ENCODE measurements at regions not wholly inside any gene's neighbourhood (a gene's known extent, or its start where the extent isn't known, plus 50 kb on each side); places are given as distances from the start of the nearest gene placed in this dataset.

- Mint-ChIP-seq H3K4me3 (no peak overlapping the region), H3K27me3 (ENCODE audit: low read depth) (no peaks in the 10 kb centered on the region), H3K27ac (no peak overlapping the region), H3K9me3 (peaks cover 25% of the 10 kb centered on the region), H3K4me1 (no peaks in the 10 kb centered on the region), H3K36me3 (peaks cover 6% of the 10 kb centered on the region)
- ATAC-seq = no peak
- no peak for TF ChIP-seq ZNF416 (CRISPR knock-in tag; IDR thresholded peaks at IDR 0.05)
- no peak for TF ChIP-seq ZNF671 (CRISPR knock-in tag; IDR thresholded peaks at IDR 0.05)
- TF ChIP-seq NFE2L1 (CRISPR knock-in tag; IDR thresholded peaks at IDR 0.05) = no peak
- no peak for TF ChIP-seq ZBTB21 (CRISPR knock-in tag; IDR thresholded peaks at IDR 0.05; ENCODE audit: borderline replicate concordance)
- no peak for TF ChIP-seq CREB1 (CRISPR knock-in tag; IDR thresholded peaks at IDR 0.05)
- no peak for DNase-seq (ENCODE audit: low spot score)
- ChIA-PET CTCF (no interaction called here), POLR2A (no interaction called here)
Measured at GRCh38 chr2:129285012-129285411, 694.5 kb upstream of the RAB6C start.

DNA sequence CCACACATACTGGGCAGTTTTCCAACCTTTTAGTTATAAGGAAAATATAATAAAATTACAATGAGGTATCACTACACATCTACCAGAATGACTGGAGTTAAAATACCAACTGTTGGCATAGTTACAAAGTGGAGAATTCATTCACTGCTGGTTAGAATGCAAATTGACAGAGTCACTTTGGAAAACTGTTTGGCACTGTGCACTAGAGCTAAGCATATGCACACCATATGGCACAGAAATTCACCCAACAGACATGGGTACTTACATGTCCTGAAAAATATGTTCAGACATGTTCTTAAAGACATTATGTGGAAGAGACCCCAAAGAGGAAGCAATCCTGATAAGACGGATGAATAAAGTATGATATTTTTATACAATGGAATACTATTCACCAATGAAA, 686.1 kb upstream of the RAB6C start:
- no peaks in the 10 kb centered on the region; the same call in 1 of the 2 replicates for H3K27me3 Mint-ChIP-seq (ENCODE audit: low read depth)
- H3K4me1 Mint-ChIP-seq = no peaks in the 10 kb centered on the region
- DNase-seq (ENCODE audit: low spot score) (no peak), ATAC-seq (no peak)
- ChIA-PET CTCF (no interaction called here), POLR2A (no interaction called here)
- peaks cover 24% of the 10 kb centered on the region for H3K9me3 Mint-ChIP-seq
- H3K36me3 Mint-ChIP-seq = peaks cover 4% of the 10 kb centered on the region; the same call in 1 of the 2 replicates
- H3K4me3 Mint-ChIP-seq = no peak overlapping the region
- H3K27ac Mint-ChIP-seq = no peak overlapping the region
- no peak for TF ChIP-seq FOXP1 (CRISPR knock-in tag; IDR thresholded peaks at IDR 0.05; ENCODE audit: borderline replicate concordance)
- TF ChIP-seq ATF6 (CRISPR knock-in tag; IDR thresholded peaks at IDR 0.05) = no peak
- TF ChIP-seq ETV6 (CRISPR knock-in tag; IDR thresholded peaks at IDR 0.05) = no peak
- TF ChIP-seq ZNF512 (CRISPR knock-in tag; IDR thresholded peaks at IDR 0.05; ENCODE audit: borderline replicate concordance) = no peak
- TF ChIP-seq, protein P1, sequence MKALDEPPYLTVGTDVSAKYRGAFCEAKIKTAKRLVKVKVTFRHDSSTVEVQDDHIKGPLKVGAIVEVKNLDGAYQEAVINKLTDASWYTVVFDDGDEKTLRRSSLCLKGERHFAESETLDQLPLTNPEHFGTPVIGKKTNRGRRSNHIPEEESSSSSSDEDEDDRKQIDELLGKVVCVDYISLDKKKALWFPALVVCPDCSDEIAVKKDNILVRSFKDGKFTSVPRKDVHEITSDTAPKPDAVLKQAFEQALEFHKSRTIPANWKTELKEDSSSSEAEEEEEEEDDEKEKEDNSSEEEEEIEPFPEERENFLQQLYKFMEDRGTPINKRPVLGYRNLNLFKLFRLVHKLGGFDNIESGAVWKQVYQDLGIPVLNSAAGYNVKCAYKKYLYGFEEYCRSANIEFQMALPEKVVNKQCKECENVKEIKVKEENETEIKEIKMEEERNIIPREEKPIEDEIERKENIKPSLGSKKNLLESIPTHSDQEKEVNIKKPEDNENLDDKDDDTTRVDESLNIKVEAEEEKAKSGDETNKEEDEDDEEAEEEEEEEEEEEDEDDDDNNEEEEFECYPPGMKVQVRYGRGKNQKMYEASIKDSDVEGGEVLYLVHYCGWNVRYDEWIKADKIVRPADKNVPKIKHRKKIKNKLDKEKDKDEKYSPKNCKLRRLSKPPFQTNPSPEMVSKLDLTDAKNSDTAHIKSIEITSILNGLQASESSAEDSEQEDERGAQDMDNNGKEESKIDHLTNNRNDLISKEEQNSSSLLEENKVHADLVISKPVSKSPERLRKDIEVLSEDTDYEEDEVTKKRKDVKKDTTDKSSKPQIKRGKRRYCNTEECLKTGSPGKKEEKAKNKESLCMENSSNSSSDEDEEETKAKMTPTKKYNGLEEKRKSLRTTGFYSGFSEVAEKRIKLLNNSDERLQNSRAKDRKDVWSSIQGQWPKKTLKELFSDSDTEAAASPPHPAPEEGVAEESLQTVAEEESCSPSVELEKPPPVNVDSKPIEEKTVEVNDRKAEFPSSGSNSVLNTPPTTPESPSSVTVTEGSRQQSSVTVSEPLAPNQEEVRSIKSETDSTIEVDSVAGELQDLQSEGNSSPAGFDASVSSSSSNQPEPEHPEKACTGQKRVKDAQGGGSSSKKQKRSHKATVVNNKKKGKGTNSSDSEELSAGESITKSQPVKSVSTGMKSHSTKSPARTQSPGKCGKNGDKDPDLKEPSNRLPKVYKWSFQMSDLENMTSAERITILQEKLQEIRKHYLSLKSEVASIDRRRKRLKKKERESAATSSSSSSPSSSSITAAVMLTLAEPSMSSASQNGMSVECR (CRISPR knock-in tag; IDR thresholded peaks at IDR 0.05; ENCODE audit: borderline replicate concordance) = no peak
- no peak for TF ChIP-seq TCF7 (CRISPR knock-in tag; IDR thresholded peaks at IDR 0.05; ENCODE audit: low read depth)

DNA sequence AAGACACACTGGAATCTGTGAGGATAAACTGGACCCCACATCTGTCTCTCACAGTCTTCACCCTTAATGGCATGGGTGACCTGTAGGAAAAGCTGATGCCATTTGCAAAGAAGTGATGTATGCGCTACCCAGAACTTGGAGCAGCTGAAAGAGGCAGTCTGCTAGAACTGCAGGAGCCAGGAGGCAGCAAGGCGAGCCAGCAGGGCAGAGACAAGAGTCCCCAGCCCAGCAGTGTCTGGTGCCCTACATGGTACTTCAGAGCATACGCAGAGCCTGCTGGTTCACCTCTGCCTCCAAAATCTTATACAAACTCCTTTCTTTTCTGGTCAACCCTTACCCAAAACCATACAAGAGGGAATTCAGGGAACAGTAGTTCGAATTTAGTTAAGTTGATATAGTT, 683.1 kb upstream of the RAB6C start:
- no peaks in the 10 kb centered on the region; the same call in 1 of the 2 replicates for H3K27me3 Mint-ChIP-seq (ENCODE audit: low read depth)
- POLR2A ChIA-PET = no interaction called here
- H3K9me3 Mint-ChIP-seq = peaks cover 24% of the 10 kb centered on the region
- CTCF ChIA-PET = no interaction called here
- DNase-seq (ENCODE audit: low spot score) (no peak), ATAC-seq (no peak)
- H3K27ac Mint-ChIP-seq = no peak overlapping the region
- H3K4me1 Mint-ChIP-seq = no peaks in the 10 kb centered on the region
- no peak overlapping the region for H3K4me3 Mint-ChIP-seq
- peaks cover 4% of the 10 kb centered on the region; the same call in 1 of the 2 replicates for H3K36me3 Mint-ChIP-seq
- TF ChIP-seq SMAD3 (CRISPR knock-in tag; IDR thresholded peaks at IDR 0.05; ENCODE audit: borderline replicate concordance) (no peak), TCF7 (CRISPR knock-in tag; IDR thresholded peaks at IDR 0.05; ENCODE audit: low read depth) (no peak), SMAD4 (CRISPR knock-in tag; IDR thresholded peaks at IDR 0.05) (no peak), GABPB1 (CRISPR knock-in tag; IDR thresholded peaks at IDR 0.05) (no peak), ZNF425 (CRISPR knock-in tag; conservative IDR thresholded peaks at IDR 0.05) (no peak), ESRRA (CRISPR knock-in tag; IDR thresholded peaks at IDR 0.05; ENCODE audit: borderline replicate concordance) (no peak), KAT7 (CRISPR knock-in tag; IDR thresholded peaks at IDR 0.05; ENCODE audit: borderline replicate concordance) (no peak), CTCF (IDR thresholded peaks at IDR 0.05) (no peak), ZNF512 (CRISPR knock-in tag; IDR thresholded peaks at IDR 0.05; ENCODE audit: borderline replicate concordance) (no peak), NFE2L1 (CRISPR knock-in tag; IDR thresholded peaks at IDR 0.05) (no peak), TEAD4 (CRISPR knock-in tag; IDR thresholded peaks at IDR 0.05) (no peak)
